GM23338 (cell line): ENCODE measurements at regions not wholly inside any gene's neighbourhood (a gene's known extent, or its start where the extent isn't known, plus 50 kb on each side); places are given as distances from the start of the nearest gene placed in this dataset.

Source experiments
- ATAC-seq: fragments of 200-7000 bp; cut with Tn5 transposase; 3 replicates; pipeline ENCODE4 v1.9.1; 2020
- DNase-seq: peaks from one replicate; pipeline ENCODE4 v3.0.0-alpha.2; 2015; ENCODE audit warnings: low spot score
- H2AFZ ChIP-seq: fragments of 200-600 bp; sonication (generic); 2 replicates; pipeline ENCODE4 v1.8.0; 2016; ENCODE audit warnings: antibody characterized with exemption, mild to moderate bottlenecking, moderate library complexity
- H3F3A ChIP-seq: fragments of 200-600 bp; sonication (generic); replicated peaks from 2 replicates; pipeline ENCODE4 v1.8.0; 2017; ENCODE audit warnings: antibody characterized with exemption, mixed run types, low read depth
- H3K27ac ChIP-seq: fragments of 200-600 bp; sonication (generic); 2 replicates; pipeline ENCODE4 v1.6.1; 2016; ENCODE audit warnings: low read depth
- H3K27me3 ChIP-seq: fragments of 200-600 bp; sonication (generic); 2 replicates; pipeline ENCODE4 v1.8.0; 2016; ENCODE audit warnings: mild to moderate bottlenecking, mixed run types, moderate library complexity; ENCODE audit not compliant: insufficient read depth
- H3K36me3 ChIP-seq: fragments of 200-600 bp; sonication (generic); 2 replicates; pipeline ENCODE4 v1.8.0; 2016; ENCODE audit warnings: mild to moderate bottlenecking; ENCODE audit not compliant: insufficient read depth
- H3K4me1 ChIP-seq: fragments of 200-600 bp; sonication (generic); 2 replicates; pipeline ENCODE4 v1.8.0; 2016; ENCODE audit warnings: mild to moderate bottlenecking, moderate library complexity; ENCODE audit not compliant: insufficient read depth
- H3K4me2 ChIP-seq: fragments of 200-600 bp; sonication (generic); 2 replicates; pipeline ENCODE4 v1.7.1; 2017; ENCODE audit warnings: mixed run types
- H3K4me3 ChIP-seq: fragments of 200-600 bp; sonication (generic); 2 replicates; pipeline ENCODE4 v1.6.1; 2016; ENCODE audit warnings: mixed run types
- H3K79me2 ChIP-seq: fragments of 200-600 bp; sonication (generic); replicated peaks from 2 replicates; pipeline ENCODE4 v1.8.0; 2017; ENCODE audit warnings: mild to moderate bottlenecking; ENCODE audit not compliant: insufficient read depth
- H3K9me2 ChIP-seq: fragments of 200-600 bp; sonication (generic); 2 replicates; pipeline ENCODE4 v1.8.0; 2017; ENCODE audit not compliant: insufficient read depth
- H4K20me1 ChIP-seq: fragments of 200-600 bp; sonication (generic); replicated peaks from 2 replicates; pipeline ENCODE4 v1.8.0; 2017; ENCODE audit warnings: mild to moderate bottlenecking; ENCODE audit not compliant: insufficient read depth
- H3K27ac Mint-ChIP-seq: 2 replicates; pipeline ENCODE4 v1.8.0; 2020; ENCODE audit warnings: inconsistent platforms, mild to moderate bottlenecking, moderate library complexity, mixed read lengths
- H3K27me3 Mint-ChIP-seq: 3 replicates; pipeline ENCODE4 v1.8.0; 2022; ENCODE audit warnings: low read depth, mild to moderate bottlenecking, moderate library complexity, mixed read lengths, inconsistent platforms; ENCODE audit not compliant: insufficient read depth, poor library complexity
- H3K36me3 Mint-ChIP-seq: 3 replicates; pipeline ENCODE4 v1.8.0; 2021; ENCODE audit warnings: low read depth, mild to moderate bottlenecking, inconsistent platforms, moderate library complexity, mixed read lengths
- H3K4me1 Mint-ChIP-seq: 3 replicates; pipeline ENCODE4 v1.8.0; 2020; ENCODE audit warnings: mild to moderate bottlenecking, inconsistent platforms, mixed read lengths
- H3K4me3 Mint-ChIP-seq: 3 replicates; pipeline ENCODE4 v1.8.0; 2021; ENCODE audit warnings: moderate library complexity, mild to moderate bottlenecking, inconsistent platforms, mixed read lengths
- H3K9me3 Mint-ChIP-seq: 3 replicates; pipeline ENCODE4 v1.8.0; 2020; ENCODE audit warnings: moderate library complexity, mild to moderate bottlenecking, inconsistent platforms, mixed read lengths
- CREB1 ChIP-seq: fragments of 250-450 bp; sonication (Bioruptor Pico); IDR thresholded peaks from 2 replicates; pipeline ENCODE4 v1.5.0; 2020; ENCODE audit warnings: low read depth, mild to moderate bottlenecking, moderate library complexity
- CTCF ChIP-seq, 2 experiments: fragments of 200-600 bp in 1 of 2; sonication (generic) in 1 of 2; conservative IDR thresholded peaks; 2 replicates each; pipeline versions ENCODE4 v1.5.1 to v1.6.1; 2016 to 2017; ENCODE audit warnings: antibody characterized with exemption in 2 of 2, low read depth in 2 of 2, mild to moderate bottlenecking in 2 of 2, moderate library complexity in 1 of 2
- ETS1 ChIP-seq: IDR thresholded peaks from 2 replicates; pipeline ENCODE4 v1.6.1; 2016; ENCODE audit warnings: antibody characterized with exemption
- EZH2 ChIP-seq: fragments of 200-600 bp; sonication (generic); IDR thresholded peaks from one replicate; pipeline ENCODE4 v1.8.0; 2017; ENCODE audit warnings: antibody characterized with exemption, mild to moderate bottlenecking, low read depth; ENCODE audit not compliant: unreplicated experiment
- JUNB ChIP-seq: IDR thresholded peaks from one replicate; pipeline ENCODE4 v1.6.1; 2016; ENCODE audit warnings: antibody characterized with exemption; ENCODE audit not compliant: unreplicated experiment
- NANOG ChIP-seq: IDR thresholded peaks from 2 replicates; pipeline ENCODE4 v1.6.1; 2016; ENCODE audit warnings: antibody characterized with exemption, borderline replicate concordance
- POLR2AphosphoS5 ChIP-seq: IDR thresholded peaks from 2 replicates; pipeline ENCODE4 v1.6.1; 2016; ENCODE audit warnings: antibody characterized with exemption, low read depth
- REST ChIP-seq: IDR thresholded peaks from one replicate; pipeline ENCODE4 v1.6.1; 2018; ENCODE audit warnings: antibody characterized with exemption; ENCODE audit not compliant: unreplicated experiment
- STAT1 ChIP-seq: IDR thresholded peaks from one replicate; pipeline ENCODE4 v1.6.1; 2016; ENCODE audit warnings: antibody characterized with exemption; ENCODE audit not compliant: unreplicated experiment
- ZNF114 ChIP-seq: fragments of 250-450 bp; sonication (Bioruptor Pico); IDR thresholded peaks from 2 replicates; pipeline ENCODE4 v1.5.0; 2020; ENCODE audit warnings: mild to moderate bottlenecking, moderate library complexity
- ZNF331 ChIP-seq: fragments of 250-450 bp; sonication (Bioruptor Pico); IDR thresholded peaks from 2 replicates; pipeline ENCODE4 v1.5.0; 2020; ENCODE audit warnings: low read depth, mild to moderate bottlenecking, moderate library complexity
- ZNF462 ChIP-seq: fragments of 250-450 bp; sonication (Bioruptor Pico); IDR thresholded peaks from 2 replicates; pipeline ENCODE4 v1.5.0; 2020; ENCODE audit warnings: mild to moderate bottlenecking, moderate library complexity

GRCh38 chr18:65988972-65989371, 238.2 kb downstream of the CDH7 start (continued):
- no peak for TF ChIP-seq REST
- no peak for TF ChIP-seq ETS1

GRCh38 chr18:65988386-65988785, 237.6 kb downstream of the CDH7 start:
- Mint-ChIP-seq H3K27me3 (no peaks in the 10 kb centered on the region), H3K36me3 (no peaks in the 10 kb centered on the region), H3K4me1 (peaks cover 19% of the 10 kb centered on the region; the same call in 2 of the 3 replicates), H3K4me3 (no peak overlapping the region), H3K9me3 (no peaks in the 10 kb centered on the region), H3K27ac (0 out of 2 replicates have a peak overlapping the region, but pooled peaks have one; percentile 40)
- no peak overlapping the region for H3K4me3 ChIP-seq
- ATAC-seq: no peak
- H3K36me3 ChIP-seq: no peaks in the 10 kb centered on the region
- H3K79me2 ChIP-seq: no peaks in the 10 kb centered on the region
- no peaks in the 10 kb centered on the region for H3K9me2 ChIP-seq
- no peaks in the 10 kb centered on the region for H3F3A ChIP-seq
- no peak overlapping the region for H2AFZ ChIP-seq
- peak overlapping the region; percentile 7; the same call in 1 of the 2 replicates for H3K4me2 ChIP-seq
- peaks cover 19% of the 10 kb centered on the region for H3K4me1 ChIP-seq
- no peaks in the 10 kb centered on the region for H4K20me1 ChIP-seq
- no peak for DNase-seq
- H3K27ac ChIP-seq: no peak overlapping the region
- H3K27me3 ChIP-seq: no peaks in the 10 kb centered on the region
- no peak for TF ChIP-seq ZNF114 (CRISPR knock-in tag)
- TF ChIP-seq ZNF462 (CRISPR knock-in tag): no peak
- no peak for TF ChIP-seq EZH2
- no peak for TF ChIP-seq ETS1
- no peak for TF ChIP-seq POLR2AphosphoS5
- no peak for TF ChIP-seq STAT1
- no peak for TF ChIP-seq CTCF (conservative IDR thresholded peaks at IDR 0.05; ENCODE audit: low read depth in 2 of 2)
- TF ChIP-seq JUNB: no peak
- no peak for TF ChIP-seq ZNF331
- TF ChIP-seq NANOG: no peak
- TF ChIP-seq CREB1 (CRISPR knock-in tag): no peak
